Mesodermal cell (in vitro differentiated cells): ENCODE measurements at regions not wholly inside any gene's neighbourhood (a gene's known extent, or its start where the extent isn't known, plus 50 kb on each side); places are given as distances from the start of the nearest gene placed in this dataset.
A peak's percentile ranks its signal among the peaks of the same experiment; 100 is the strongest.
"Not testable (repeated sequence)": the region's sequence is repeated elsewhere in the genome, so short reads cannot be mapped to it uniquely, and the experiment has no call there.

ENCODE experiments used
- H3K27ac ChIP-seq: 2 replicates; pipeline ENCODE4 v1.7.0; 2013; ENCODE audit warnings: mild to moderate bottlenecking, low read depth, low read length, moderate library complexity; ENCODE audit not compliant: severe bottlenecking
- H3K36me3 ChIP-seq: 2 replicates; pipeline ENCODE4 v1.7.1; 2013; ENCODE audit warnings: mild to moderate bottlenecking, low read length, moderate library complexity; ENCODE audit not compliant: control insufficient read depth, insufficient read depth
- H3K4me1 ChIP-seq: one replicate; pipeline ENCODE4 v1.7.1; 2013; ENCODE audit warnings: mild to moderate bottlenecking, low read length; ENCODE audit not compliant: insufficient read depth, control insufficient read depth, poor library complexity, severe bottlenecking
- H3K4me3 ChIP-seq: 2 replicates; pipeline ENCODE4 v1.7.0; 2013; ENCODE audit warnings: low read length, control low read depth, mild to moderate bottlenecking; ENCODE audit not compliant: insufficient read depth, poor library complexity, severe bottlenecking; ENCODE audit errors: extremely low read depth
- H3K9me3 ChIP-seq: 2 replicates; pipeline ENCODE4 v1.7.1; 2013; ENCODE audit warnings: mild to moderate bottlenecking, low read length, moderate library complexity; ENCODE audit not compliant: control insufficient read depth
- WGBS, 2 experiments: methylation state at CpG; one replicate each; pipeline ENCODE4 v1.1.5; 2013; ENCODE audit warnings: missing lambda C conversion rate in 2 of 2; ENCODE audit not compliant: insufficient coverage in 2 of 2; 5-methylcytosine and 5-hydroxymethylcytosine counted together

DNA sequence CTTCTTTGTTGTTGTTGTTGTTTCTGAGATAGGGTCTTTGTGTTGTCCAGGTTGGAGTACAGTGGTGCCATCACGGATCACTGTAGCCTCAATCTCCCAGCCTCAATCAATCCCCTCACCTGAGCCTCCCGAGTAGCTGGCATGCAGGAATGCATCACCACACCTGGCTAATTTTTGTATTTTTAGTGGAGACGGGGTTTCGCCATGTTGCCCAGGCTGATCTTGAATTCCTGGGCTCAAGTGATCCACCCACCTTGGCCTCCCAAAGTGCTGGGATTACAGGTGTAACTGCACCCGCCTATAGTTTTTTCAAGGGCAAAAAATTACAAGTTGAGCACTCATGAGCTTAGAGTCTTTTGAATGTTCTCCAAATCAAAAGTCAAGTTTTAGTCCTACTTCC, 167.2 kb downstream of the DEPDC1B start:
- not testable (repeated sequence) for H3K36me3 ChIP-seq, H3K4me3 ChIP-seq, H3K27ac ChIP-seq, H3K9me3 ChIP-seq, H3K4me1 ChIP-seq
- WGBS, 2 experiments = 91 to 93% methylated on average over 1 to 3 of the region's 5 CpGs

DNA sequence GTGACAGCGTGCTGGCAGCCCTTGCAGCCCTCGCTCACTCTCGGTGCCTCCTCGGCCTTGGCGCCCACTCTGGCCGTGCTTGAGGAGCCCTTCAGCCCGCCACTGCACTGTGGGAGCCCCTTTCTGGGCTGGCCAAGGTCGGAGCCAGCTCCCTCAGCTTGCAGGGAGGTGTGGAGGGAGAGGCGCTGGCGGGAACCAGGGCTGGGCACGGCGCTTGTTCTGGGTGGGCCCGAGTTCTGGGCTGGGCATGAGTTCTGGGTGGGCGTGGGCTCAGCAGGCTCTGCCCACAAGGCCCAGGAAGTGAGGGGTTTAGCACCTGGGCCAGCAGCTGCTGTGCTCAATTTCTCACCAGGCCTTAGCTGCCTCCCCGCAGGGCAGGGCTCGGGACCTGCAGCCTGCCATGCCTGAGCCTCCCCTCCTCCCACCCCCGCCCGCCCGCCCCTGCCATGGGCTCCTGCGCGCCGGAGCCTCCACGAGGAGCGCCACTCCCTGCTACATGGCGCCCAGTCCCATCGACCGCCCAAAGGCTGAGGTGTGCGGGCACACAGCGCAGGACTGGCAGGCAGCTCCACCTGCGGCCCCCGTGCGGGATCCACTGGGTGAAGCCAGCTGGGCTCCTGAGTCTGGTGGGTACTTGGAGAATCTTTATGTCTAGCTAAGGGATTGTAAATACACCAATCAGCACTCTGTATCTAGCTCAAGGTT, 169.7 kb downstream of the DEPDC1B start:
- WGBS, 2 experiments = 91 to 96% methylated on average over 9 to 23 of the region's 32 CpGs
- not testable (repeated sequence) for H3K9me3 ChIP-seq, H3K4me3 ChIP-seq, H3K4me1 ChIP-seq, H3K27ac ChIP-seq, H3K36me3 ChIP-seq

DNA sequence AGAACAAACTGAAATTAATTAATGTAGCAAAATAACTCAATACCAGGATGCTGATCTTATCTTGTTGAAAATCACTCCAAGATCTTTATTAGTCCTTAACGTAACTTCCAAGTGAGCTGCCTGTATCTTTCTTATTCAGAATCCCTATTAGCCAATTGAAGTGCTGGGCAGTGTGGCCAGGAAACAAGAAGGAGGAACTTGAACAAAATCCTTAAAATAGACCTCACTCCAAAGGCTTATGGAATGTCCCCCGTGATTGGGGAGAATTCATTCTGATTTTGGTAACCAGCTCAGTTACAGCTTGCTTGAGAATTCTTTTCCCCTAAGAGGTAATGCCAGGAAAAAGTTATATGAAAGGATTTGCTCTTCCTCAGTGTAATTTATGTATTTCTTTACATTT, 171.0 kb downstream of the DEPDC1B start:
- H3K9me3 ChIP-seq = no peaks in the 10 kb centered on the region
- no peak overlapping the region for H3K27ac ChIP-seq
- no peaks in the 10 kb centered on the region for H3K4me1 ChIP-seq
- H3K4me3 ChIP-seq = no peak overlapping the region
- no peaks in the 10 kb centered on the region for H3K36me3 ChIP-seq
- no CpG with 5 or more reads among the region's 2 CpGs for WGBS, 2 experiments

DNA sequence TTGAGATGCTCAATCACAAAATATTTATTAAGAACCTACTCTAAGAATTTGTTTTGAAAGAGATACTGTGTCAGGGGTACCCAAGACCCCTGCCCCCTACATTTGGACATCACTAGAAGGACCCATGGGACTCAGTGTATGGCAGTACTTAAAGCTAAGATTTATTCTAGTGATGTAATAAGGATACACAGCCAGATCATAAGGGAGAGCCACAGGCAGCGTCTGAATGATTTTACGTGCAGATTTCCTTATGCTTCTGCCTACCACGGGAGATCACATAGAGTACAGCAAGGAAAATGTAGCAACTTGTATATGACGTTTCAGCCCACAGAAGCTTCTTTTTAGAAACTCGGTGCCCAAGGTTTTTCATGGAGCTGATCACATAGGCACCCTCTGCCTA, 172.9 kb downstream of the DEPDC1B start:
- H3K36me3 ChIP-seq = no peaks in the 10 kb centered on the region
- H3K27ac ChIP-seq = no peak overlapping the region
- H3K9me3 ChIP-seq = no peaks in the 10 kb centered on the region
- H3K4me1 ChIP-seq = peaks cover 13% of the 10 kb centered on the region
- H3K4me3 ChIP-seq = no peak overlapping the region
- WGBS, 2 experiments = 89 to 98% methylated on average over 5 of the region's 5 CpGs

DNA sequence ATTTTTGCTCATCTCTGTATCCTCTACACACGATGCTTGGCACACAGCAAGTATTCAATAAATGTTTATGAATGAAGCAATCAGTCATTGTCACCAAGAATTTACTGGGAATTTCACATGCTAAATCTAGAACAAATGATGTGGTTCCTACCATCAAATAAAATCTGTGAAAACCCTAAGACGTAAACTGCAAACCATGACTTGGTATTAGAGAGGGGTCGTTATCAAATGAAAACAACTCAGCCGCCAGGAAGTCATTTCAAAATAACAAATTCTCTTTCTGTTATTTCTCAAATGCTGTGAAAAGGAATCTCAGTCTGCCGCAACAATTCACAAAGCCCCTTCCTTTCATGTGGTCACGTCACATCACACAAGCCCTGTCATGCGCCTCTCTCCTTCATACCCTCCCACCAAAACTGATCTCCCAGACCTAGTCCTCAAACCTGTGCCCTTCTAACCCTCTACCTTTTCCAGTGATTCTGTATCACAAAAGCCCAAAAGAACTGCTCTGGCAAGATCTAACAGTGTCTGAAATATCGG, 173.6 kb downstream of the DEPDC1B start:
- no peaks in the 10 kb centered on the region for H3K36me3 ChIP-seq
- peaks cover 19% of the 10 kb centered on the region for H3K4me1 ChIP-seq
- no peaks in the 10 kb centered on the region for H3K9me3 ChIP-seq
- H3K27ac ChIP-seq = no peak overlapping the region
- H3K4me3 ChIP-seq = no peak overlapping the region
- WGBS, 2 experiments = 88 to 93% methylated on average over 3 to 4 of the region's 8 CpGs

DNA sequence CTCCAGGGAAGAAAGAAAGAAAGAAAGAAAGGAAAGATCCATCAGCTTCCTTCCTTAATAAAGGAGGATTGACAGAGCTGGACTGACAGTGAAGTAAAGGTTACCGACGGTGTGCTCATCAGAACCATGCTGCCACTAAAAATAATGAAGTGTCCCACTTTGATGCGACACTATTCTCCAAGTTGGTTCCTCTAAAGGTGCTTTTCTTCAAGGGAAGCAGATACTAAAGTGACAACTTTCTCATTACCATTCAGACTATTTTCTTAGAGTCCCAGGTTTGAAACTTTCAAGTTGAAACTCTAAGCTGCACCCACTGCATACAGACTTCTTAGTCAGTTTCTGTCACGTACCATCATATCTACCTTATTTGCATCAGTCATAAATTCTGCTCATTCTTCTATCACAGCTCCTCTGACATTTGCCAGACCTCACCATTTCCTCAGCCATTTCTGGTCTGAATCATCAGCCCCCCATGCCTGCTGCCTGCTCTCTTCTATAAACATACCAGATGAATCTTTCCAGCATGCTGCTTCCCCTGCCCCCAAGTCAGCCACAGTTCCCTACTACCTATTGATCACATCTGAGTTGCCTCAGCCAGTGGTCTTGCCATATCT, 177.6 kb downstream of the DEPDC1B start:
- peaks cover 25% of the 10 kb centered on the region for H3K4me1 ChIP-seq
- no peak overlapping the region for H3K4me3 ChIP-seq
- 88 to 95% methylated on average over 3 to 4 of the region's 4 CpGs for WGBS, 2 experiments
- H3K36me3 ChIP-seq = no peaks in the 10 kb centered on the region
- H3K27ac ChIP-seq = peak overlapping the region; percentile 63
- H3K9me3 ChIP-seq = no peaks in the 10 kb centered on the region

DNA sequence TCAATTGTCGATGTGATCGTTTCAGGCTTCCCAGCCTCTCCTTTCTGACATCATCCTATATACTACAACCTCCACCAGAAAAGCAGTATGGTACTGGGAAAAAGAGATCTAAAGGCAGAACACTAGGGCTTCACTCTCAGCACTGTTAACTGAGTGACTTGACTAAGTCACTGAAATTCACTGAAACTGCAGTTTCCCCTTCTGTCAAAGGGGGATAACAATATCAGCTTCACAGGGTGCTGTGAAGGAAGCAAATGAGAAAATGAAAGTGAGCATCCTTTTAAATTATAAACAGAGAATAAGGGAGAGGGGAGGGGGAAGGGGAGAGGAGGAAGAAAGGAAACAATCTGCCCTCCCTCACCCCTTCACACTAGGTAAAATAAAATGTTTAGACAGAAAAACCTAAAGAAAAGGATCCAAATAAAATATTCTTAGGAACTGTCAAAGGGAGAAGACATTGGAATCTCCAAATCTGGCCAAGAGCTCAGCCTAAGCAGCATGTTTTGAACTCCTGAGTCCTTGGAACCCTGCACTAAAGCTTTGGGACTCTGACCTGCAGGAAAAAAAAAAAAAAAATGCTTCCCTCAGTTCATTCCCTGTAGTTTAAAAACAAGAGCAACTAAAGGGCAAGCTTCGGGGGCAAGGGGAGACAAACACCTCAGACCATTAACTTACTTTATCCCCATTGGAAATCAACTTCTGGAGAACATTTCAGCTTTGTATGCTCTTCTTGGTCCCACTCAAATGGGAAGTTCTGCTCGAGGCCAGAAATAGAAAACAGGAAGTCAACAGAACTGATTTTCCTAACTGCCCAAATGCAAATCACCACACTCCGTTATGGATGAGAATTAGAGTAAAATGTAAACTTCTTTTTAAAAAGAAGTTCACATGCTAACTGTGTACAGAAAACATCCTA, 178.3 kb downstream of the DEPDC1B start:
- Histone ChIP-seq H3K36me3 (no peaks in the 10 kb centered on the region), H3K27ac (peak overlapping the region; percentile 63), H3K4me1 (peaks cover 25% of the 10 kb centered on the region), H3K4me3 (no peak overlapping the region), H3K9me3 (no peaks in the 10 kb centered on the region)
- 100% methylated on average over 1 of the region's 5 CpGs; no CpG with 5 or more reads in 1 of the 2 experiments for WGBS, 2 experiments

DNA sequence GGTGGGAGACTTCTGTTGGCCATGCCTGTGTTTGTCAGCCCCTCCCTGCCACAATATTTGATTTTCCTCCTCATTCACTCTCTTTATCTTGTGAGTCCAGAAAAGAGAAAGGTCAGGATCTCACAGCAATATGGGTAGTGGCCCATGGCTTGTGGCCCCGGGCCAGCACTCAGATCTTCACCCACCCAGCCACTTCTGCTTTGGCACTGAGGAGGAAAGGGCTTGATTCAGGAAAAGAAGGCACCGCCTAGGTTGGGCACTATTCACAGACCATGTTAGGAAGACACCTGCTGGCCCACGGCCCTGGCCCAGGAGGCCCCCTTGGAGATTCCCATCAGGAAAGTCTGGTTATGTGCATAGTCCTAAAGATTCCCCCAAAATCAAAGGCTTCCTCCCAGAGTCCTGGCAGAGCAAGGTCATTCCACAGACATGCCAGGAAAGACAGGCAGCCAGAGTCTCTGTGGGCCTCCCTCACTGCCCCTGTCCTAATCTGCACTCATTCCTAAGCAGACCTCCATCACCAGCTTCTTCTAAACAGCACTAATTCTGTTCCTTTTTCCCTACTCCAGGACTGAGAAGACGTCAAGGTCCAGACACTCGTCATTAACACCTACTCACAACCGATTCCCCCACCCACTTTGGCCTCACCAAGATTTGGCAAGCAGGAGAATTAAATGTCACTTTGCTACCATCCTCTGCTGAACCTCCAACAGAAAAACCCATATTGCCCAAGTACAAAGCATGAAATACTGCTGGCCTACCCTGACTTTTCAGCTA, 179.3 kb downstream of the DEPDC1B start:
- H3K36me3 ChIP-seq = no peaks in the 10 kb centered on the region
- no peaks in the 10 kb centered on the region for H3K9me3 ChIP-seq
- H3K27ac ChIP-seq = no peak overlapping the region
- WGBS, 2 experiments = 83 to 91% methylated on average over 4 of the region's 6 CpGs
- H3K4me1 ChIP-seq = peaks cover 25% of the 10 kb centered on the region
- no peak overlapping the region for H3K4me3 ChIP-seq

DNA sequence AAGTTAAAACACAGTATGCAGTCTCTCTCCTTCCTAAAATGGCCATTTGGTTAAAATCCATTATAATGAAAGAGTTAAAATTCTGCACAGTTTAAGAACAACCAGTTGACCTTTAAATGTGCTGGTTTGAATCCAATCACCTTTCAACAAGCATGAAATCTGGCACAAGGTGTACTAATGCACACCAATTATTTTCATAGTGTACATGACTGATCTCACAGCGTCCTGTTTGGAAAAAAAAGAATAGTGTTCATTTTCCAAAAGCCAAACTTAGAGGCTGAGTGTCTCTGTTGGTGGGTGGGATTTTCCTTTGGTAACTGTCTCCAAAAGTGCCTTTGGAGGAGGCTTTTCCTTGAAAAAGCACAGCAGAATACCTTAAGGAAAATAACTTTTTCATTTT, 180.6 kb downstream of the DEPDC1B start:
- no peak overlapping the region for H3K4me3 ChIP-seq
- H3K9me3 ChIP-seq = no peaks in the 10 kb centered on the region
- H3K4me1 ChIP-seq = peaks cover 25% of the 10 kb centered on the region
- no peaks in the 10 kb centered on the region for H3K36me3 ChIP-seq
- WGBS, 2 experiments = 100% methylated on average over 1 of the region's 1 CpG; no CpG with 5 or more reads in 1 of the 2 experiments
- no peak overlapping the region for H3K27ac ChIP-seq

DNA sequence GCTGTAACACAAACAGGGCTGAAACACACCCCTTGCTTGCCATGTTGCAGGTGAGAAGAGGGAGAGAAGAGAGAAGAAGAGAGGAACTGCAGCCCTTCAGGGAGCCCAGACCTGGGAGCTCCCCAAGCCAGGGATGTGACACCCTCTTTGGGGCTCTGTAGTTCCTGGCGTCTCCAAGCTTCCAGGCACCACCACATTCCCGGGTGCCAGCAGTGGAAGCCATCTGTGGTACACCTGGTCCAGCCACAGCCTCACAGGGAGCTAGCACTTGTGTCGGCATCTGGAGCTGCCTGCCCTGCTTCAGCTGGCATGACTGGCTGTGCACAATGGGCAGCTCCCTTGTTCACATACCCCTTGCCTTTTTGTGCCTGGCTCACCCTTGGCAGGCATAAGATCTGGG, 182.1 kb downstream of the DEPDC1B start:
- H3K4me3 ChIP-seq = no peak overlapping the region
- peaks cover 17% of the 10 kb centered on the region for H3K4me1 ChIP-seq
- H3K36me3 ChIP-seq = no peaks in the 10 kb centered on the region
- H3K9me3 ChIP-seq = no peaks in the 10 kb centered on the region
- WGBS, 2 experiments = 90 to 95% methylated on average over 2 to 3 of the region's 3 CpGs
- H3K27ac ChIP-seq = no peak overlapping the region
